ENCODE measurements at regions not wholly inside any gene's neighbourhood (a gene's known extent, or its start where the extent isn't known, plus 50 kb on each side); places are given as distances from the start of the nearest gene placed in this dataset.

- DNase-seq: no peak
Measured at GRCh38 chr4:56240554-56241174, 146.6 kb downstream of the AASDH start.

- DNase-seq: no peak
Measured at GRCh38 chr4:56238251-56238650, 149.0 kb downstream of the AASDH start.

GRCh38 chr4:56235725-56236124 lies 151.6 kb downstream of the AASDH start:
- no peak for DNase-seq

GRCh38 chr4:56235011-56235410 lies 152.3 kb downstream of the AASDH start:
- DNase-seq: no peak

- no peak for DNase-seq
Measured at GRCh38 chr4:56234098-56234497, 153.2 kb downstream of the AASDH start.

- DNase-seq: no peak
Measured at GRCh38 chr4:56231410-56231809, 155.9 kb downstream of the AASDH start.

GRCh38 chr4:56229947-56230346 lies 157.3 kb downstream of the AASDH start:
- DNase-seq: no peak

- no peak for DNase-seq
Measured at GRCh38 chr4:56227301-56227835, 159.9 kb downstream of the AASDH start.

- no peak for DNase-seq
Measured at GRCh38 chr4:56226579-56226978, 160.7 kb downstream of the AASDH start.

GRCh38 chr4:56224641-56225040 lies 162.7 kb downstream of the AASDH start:
- DNase-seq: no peak

GRCh38 chr4:56222514-56222913 lies 164.8 kb downstream of the AASDH start:
- no peak for DNase-seq

GRCh38 chr4:56220261-56220660 lies 167.0 kb downstream of the AASDH start:
- DNase-seq: peak; percentile 67

- no peak for DNase-seq
Measured at GRCh38 chr4:56219447-56219846, 167.8 kb downstream of the AASDH start.

- DNase-seq: no peak
Measured at GRCh38 chr4:56218230-56218895, 168.9 kb downstream of the AASDH start.

GRCh38 chr4:56217343-56217890 lies 169.9 kb downstream of the AASDH start:
- DNase-seq: no peak

- DNase-seq: no peak
Measured at GRCh38 chr4:56215901-56216300, 171.4 kb downstream of the AASDH start.

GRCh38 chr4:56215141-56215783 lies 172.0 kb downstream of the AASDH start:
- no peak for DNase-seq

GRCh38 chr4:56213543-56213942 lies 173.7 kb downstream of the AASDH start:
- DNase-seq: no peak

- no peak for DNase-seq
Measured at GRCh38 chr4:56212774-56213173, 174.5 kb downstream of the AASDH start.

- DNase-seq: no peak
Measured at GRCh38 chr4:56211202-56211601, 176.1 kb downstream of the AASDH start.

GRCh38 chr4:56210397-56210796 lies 176.9 kb downstream of the AASDH start:
- no peak for DNase-seq

GRCh38 chr4:56209767-56210166 lies 177.5 kb downstream of the AASDH start:
- DNase-seq: no peak

GRCh38 chr4:56208103-56208502 lies 179.2 kb downstream of the AASDH start:
- no peak for DNase-seq

- no peak for DNase-seq
Measured at GRCh38 chr4:56206258-56206657, 181.0 kb downstream of the AASDH start.

Measured in NCI-H524 treated with DMSO at 0.1 percent for 48 hours (cell line).